MM.1S (cell line): ENCODE measurements at regions not wholly inside any gene's neighbourhood (a gene's known extent, or its start where the extent isn't known, plus 50 kb on each side); places are given as distances from the start of the nearest gene placed in this dataset.

Source experiments
- DNase-seq: peaks from one replicate; pipeline ENCODE4 v3.0.0-alpha.2; 2015
- H2AFZ ChIP-seq: fragments of 300-600 bp; sonication (generic); 2 replicates; pipeline ENCODE4 v1.6.0; 2016; ENCODE audit warnings: antibody characterized with exemption, low read length
- H3F3A ChIP-seq: fragments of 300-600 bp; sonication (generic); 2 replicates; pipeline ENCODE4 v1.6.1; 2016; ENCODE audit warnings: mild to moderate bottlenecking, antibody characterized with exemption, low read length, moderate library complexity, mixed read lengths; ENCODE audit not compliant: insufficient read depth
- H3K27ac ChIP-seq: fragments of 300-600 bp; sonication (generic); 2 replicates; pipeline ENCODE4 v1.5.1; 2016; ENCODE audit warnings: mild to moderate bottlenecking, low read length
- H3K27me3 ChIP-seq: fragments of 300-600 bp; sonication (generic); replicated peaks from 2 replicates; pipeline ENCODE4 v1.6.0; 2016; ENCODE audit warnings: low read length; ENCODE audit not compliant: insufficient read depth
- H3K36me3 ChIP-seq: fragments of 300-600 bp; sonication (generic); replicated peaks from 2 replicates; pipeline ENCODE4 v1.6.1; 2016; ENCODE audit warnings: mild to moderate bottlenecking, low read length, mixed read lengths; ENCODE audit not compliant: insufficient read depth
- H3K4me1 ChIP-seq: fragments of 300-600 bp; sonication (generic); 2 replicates; pipeline ENCODE4 v1.6.1; 2016; ENCODE audit warnings: low read length, mixed read lengths
- H3K4me2 ChIP-seq: fragments of 300-600 bp; sonication (generic); 2 replicates; pipeline ENCODE4 v1.6.0; 2016; ENCODE audit warnings: low read depth, low read length
- H3K4me3 ChIP-seq: fragments of 300-600 bp; sonication (generic); 2 replicates; pipeline ENCODE4 v1.5.1; 2016; ENCODE audit warnings: low read length, mixed read lengths
- H3K79me2 ChIP-seq: fragments of 300-600 bp; sonication (generic); 2 replicates; pipeline ENCODE4 v1.6.1; 2016; ENCODE audit warnings: mixed run types, low read length, mixed read lengths
- H3K9ac ChIP-seq: fragments of 300-600 bp; sonication (generic); 2 replicates; pipeline ENCODE4 v1.6.1; 2016; ENCODE audit warnings: low read length, mixed read lengths
- H3K9me2 ChIP-seq: fragments of 300-600 bp; sonication (generic); replicated peaks from 2 replicates; pipeline ENCODE4 v1.6.1; 2016; ENCODE audit warnings: mild to moderate bottlenecking, low read length, mixed read lengths; ENCODE audit not compliant: insufficient read depth
- H3K9me3 ChIP-seq: fragments of 300-600 bp; sonication (generic); replicated peaks from 2 replicates; pipeline ENCODE4 v1.6.1; 2016; ENCODE audit warnings: mild to moderate bottlenecking, low read length, mixed read lengths; ENCODE audit not compliant: insufficient read depth
- H4K20me1 ChIP-seq: fragments of 300-600 bp; sonication (generic); 2 replicates; pipeline ENCODE4 v1.6.1; 2016; ENCODE audit warnings: mild to moderate bottlenecking, low read length, moderate library complexity, mixed read lengths; ENCODE audit not compliant: insufficient read depth
- EZH2 ChIP-seq: fragments of 300-600 bp; sonication (generic); optimal IDR thresholded peaks from 2 replicates; pipeline ENCODE3; 2017; ENCODE audit warnings: low read depth, mild to moderate bottlenecking, antibody characterized with exemption, low read length, mixed read lengths
- EZH2phosphoT487 ChIP-seq: fragments of 300-600 bp; sonication (generic); IDR thresholded peaks from 2 replicates; pipeline ENCODE4 v1.6.1; 2018; ENCODE audit warnings: antibody characterized with exemption, low read length
- TF ChIP-seq, protein P1 (sequence below): fragments of 300-600 bp; sonication (generic); IDR thresholded peaks from 2 replicates; pipeline ENCODE4 v1.5.1; 2016; ENCODE audit warnings: antibody characterized with exemption, low read length, mixed read lengths

DNA sequence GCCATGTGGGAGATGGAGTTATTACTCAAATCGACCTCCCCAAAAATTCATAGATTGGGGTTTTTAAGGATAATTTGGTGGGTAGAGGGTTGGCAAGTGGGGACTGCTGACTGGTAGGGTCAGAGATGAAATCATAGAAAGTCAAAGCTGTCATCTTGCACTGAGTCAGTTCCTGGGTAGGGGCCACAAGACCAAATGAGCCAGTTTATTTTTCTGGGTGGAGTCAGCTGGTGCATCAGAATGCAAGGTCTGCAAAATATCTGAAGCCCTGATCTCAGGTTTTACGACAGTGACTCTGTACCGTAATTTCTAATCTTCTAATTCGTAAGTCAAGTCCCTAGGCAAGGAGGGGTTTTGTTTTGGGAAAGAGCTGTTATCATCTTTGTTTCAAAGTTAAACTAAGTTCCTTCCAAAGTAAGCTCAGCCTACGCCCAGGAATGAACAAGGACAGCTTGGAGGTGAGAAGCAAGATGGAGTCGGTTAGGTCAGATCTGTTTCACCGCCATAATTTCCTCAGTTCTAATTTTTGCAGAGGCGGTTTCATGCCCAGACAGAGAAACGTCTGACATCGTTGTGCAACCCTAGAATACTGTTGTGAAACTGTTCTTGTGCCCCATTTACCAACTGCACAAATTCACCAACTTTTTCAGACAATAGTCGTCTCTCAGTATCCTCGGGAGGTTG is 104.5 kb upstream of the SFSWAP start:
- H4K20me1 ChIP-seq, result no peaks in the 10 kb centered on the region
- no peaks in the 10 kb centered on the region for H3K27me3 ChIP-seq
- no peaks in the 10 kb centered on the region for H3K79me2 ChIP-seq
- no peak overlapping the region for H3K4me2 ChIP-seq
- no peaks in the 10 kb centered on the region for H3F3A ChIP-seq
- no peak overlapping the region for H3K27ac ChIP-seq
- H3K9me2 ChIP-seq, result no peaks in the 10 kb centered on the region
- H3K9ac ChIP-seq, result no peak overlapping the region
- peaks cover 4% of the 10 kb centered on the region; the same call in 1 of the 2 replicates for H3K4me1 ChIP-seq
- no peak for TF ChIP-seq EZH2phosphoT487
- TF ChIP-seq EZH2, result no peak
- TF ChIP-seq, protein P1, sequence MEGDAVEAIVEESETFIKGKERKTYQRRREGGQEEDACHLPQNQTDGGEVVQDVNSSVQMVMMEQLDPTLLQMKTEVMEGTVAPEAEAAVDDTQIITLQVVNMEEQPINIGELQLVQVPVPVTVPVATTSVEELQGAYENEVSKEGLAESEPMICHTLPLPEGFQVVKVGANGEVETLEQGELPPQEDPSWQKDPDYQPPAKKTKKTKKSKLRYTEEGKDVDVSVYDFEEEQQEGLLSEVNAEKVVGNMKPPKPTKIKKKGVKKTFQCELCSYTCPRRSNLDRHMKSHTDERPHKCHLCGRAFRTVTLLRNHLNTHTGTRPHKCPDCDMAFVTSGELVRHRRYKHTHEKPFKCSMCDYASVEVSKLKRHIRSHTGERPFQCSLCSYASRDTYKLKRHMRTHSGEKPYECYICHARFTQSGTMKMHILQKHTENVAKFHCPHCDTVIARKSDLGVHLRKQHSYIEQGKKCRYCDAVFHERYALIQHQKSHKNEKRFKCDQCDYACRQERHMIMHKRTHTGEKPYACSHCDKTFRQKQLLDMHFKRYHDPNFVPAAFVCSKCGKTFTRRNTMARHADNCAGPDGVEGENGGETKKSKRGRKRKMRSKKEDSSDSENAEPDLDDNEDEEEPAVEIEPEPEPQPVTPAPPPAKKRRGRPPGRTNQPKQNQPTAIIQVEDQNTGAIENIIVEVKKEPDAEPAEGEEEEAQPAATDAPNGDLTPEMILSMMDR, result no peak
- no peaks in the 10 kb centered on the region for H3K9me3 ChIP-seq
- no peak overlapping the region for H3K4me3 ChIP-seq
- no peaks in the 10 kb centered on the region for H3K36me3 ChIP-seq
- no peak overlapping the region for H2AFZ ChIP-seq
- no peak for DNase-seq

DNA sequence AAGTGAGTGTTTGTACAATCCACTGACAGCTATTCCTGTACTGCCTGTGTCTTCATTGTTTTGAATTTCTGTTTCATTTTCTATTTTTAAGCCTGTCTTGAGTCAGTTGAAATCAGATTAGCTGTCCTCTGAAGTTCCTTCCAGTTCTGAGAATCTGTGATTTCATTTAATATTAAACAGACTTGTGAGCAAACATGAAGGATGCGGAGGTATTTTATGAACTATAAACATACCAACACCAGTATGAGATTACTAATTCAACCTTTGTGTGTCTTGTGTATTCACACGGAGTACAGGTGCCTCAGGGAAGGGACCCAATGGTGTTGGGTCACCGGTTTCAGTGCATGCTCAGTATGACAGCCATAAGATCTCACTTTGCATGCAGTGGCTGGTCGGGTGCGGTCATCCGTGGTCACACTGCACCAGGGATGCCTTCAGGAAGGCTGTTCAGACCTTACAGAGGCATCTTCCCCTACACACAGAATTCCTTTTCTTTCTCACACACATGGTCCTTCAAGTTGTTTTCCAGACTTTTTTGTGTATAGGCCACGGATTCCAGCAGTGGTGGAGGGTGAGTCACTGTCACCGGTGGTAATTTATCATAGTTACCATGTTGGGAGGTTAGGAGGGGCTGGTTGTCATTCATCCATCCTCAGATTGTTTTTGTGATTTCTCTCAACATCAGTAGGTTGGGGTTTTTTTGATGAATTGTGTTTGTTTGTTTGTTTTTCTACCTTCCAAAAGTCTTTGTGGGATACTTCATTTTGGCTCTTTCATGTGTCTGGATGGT is 103.0 kb upstream of the SFSWAP start:
- Histone ChIP-seq H4K20me1 (no peaks in the 10 kb centered on the region), H3K27ac (peak overlapping the region; percentile 77; the same call in 1 of the 2 replicates), H3K36me3 (no peaks in the 10 kb centered on the region), H3K79me2 (no peaks in the 10 kb centered on the region), H3K27me3 (no peaks in the 10 kb centered on the region), H3F3A (no peaks in the 10 kb centered on the region), H3K4me1 (peaks cover 4% of the 10 kb centered on the region; the same call in 1 of the 2 replicates), H3K9me2 (no peaks in the 10 kb centered on the region), H3K4me3 (peak overlapping the region; percentile 42; the same call in 1 of the 2 replicates), H2AFZ (peak overlapping the region; percentile 42), H3K9ac (no peak overlapping the region), H3K9me3 (no peaks in the 10 kb centered on the region), H3K4me2 (peak overlapping the region; percentile 63)
- no peak for TF ChIP-seq EZH2phosphoT487
- no peak for TF ChIP-seq EZH2
- TF ChIP-seq, protein P1, result no peak
- peak; percentile 44 for DNase-seq

DNA sequence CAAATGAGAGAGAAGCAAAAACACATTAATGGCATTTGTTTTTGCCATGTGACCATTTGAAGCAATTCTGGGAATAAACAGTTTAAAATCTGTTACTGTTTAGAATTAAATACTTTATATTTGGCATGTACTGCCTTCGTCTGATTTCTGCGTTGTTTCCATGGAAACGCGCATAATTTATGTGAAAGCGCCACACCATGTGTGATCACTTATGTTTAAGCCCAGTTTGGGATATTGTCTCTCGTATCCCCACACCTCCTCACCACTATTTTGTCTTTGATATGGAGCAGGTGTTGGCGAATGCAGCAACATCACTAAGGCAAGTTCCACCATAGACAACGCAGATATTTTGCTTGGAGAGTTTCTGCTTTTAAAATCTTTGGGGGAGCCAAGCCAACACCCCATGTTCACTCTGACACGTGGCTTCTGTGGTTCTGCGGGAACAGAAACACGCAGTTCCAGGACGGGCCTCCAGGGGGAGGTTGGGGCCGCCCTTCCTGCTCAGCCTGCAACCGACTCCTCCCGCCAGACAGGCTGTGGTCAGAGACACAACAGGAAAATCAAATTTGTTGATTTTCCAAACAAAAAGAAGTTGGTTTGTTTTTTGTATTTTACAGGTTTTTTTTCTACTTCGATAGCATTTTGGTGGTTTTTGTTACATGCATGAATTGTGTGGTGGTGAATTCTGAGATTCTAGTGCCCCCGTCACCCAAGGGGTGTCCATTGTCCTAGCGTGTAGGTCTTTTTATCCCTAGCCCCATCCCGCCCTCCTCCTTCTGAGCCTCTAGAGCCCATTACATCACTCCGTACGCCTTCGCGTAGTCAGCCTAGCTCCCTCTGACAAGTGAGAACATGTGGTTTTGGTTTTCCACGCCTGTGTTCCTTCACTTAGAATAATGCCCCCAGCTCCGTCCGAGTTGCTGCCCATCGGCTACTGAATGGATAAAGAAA is 101.9 kb upstream of the SFSWAP start:
- Histone ChIP-seq H3K9me2 (no peaks in the 10 kb centered on the region), H2AFZ (no peak overlapping the region), H3K36me3 (no peaks in the 10 kb centered on the region), H3K4me2 (no peak overlapping the region), H3K27ac (no peak overlapping the region), H3K9ac (no peak overlapping the region), H3K27me3 (no peaks in the 10 kb centered on the region), H3K79me2 (no peaks in the 10 kb centered on the region), H3K4me3 (no peak overlapping the region), H3K9me3 (no peaks in the 10 kb centered on the region), H3F3A (no peaks in the 10 kb centered on the region), H3K4me1 (peaks cover 9% of the 10 kb centered on the region), H4K20me1 (no peaks in the 10 kb centered on the region)
- DNase-seq, result no peak
- TF ChIP-seq, protein P1, result 0 out of 2 replicates have a peak, but pooled peaks have one; percentile 20
- TF ChIP-seq EZH2 (no peak), EZH2phosphoT487 (no peak)
